Hypothalamus (tissue), 51 donors: ENCODE measurements at regions not wholly inside any gene's neighbourhood (a gene's known extent, or its start where the extent isn't known, plus 50 kb on each side); places are given as distances from the start of the nearest gene placed in this dataset.
"Not testable (repeated sequence)": the region's sequence is repeated elsewhere in the genome, so short reads cannot be mapped to it uniquely, and the experiment has no call there.

Source experiments
- DNase-seq, 51 donors: peaks; one replicate each; lab custom pipeline; 2025; lab: John Stamatoyannopoulos, UW

- DNase-seq: no peak
Measured at GRCh38 chrX:42832764-42833549, 55.0 kb upstream of the PPP1R2C start.

- DNase-seq: not testable (repeated sequence)
Measured at GRCh38 chrX:42833550-42833940, 55.6 kb upstream of the PPP1R2C start.

GRCh38 chrX:42837101-42837726, 59.3 kb upstream of the PPP1R2C start:
- DNase-seq: no peak

GRCh38 chrX:42837747-42838146, 59.8 kb upstream of the PPP1R2C start:
- no peak for DNase-seq

- DNase-seq: no peak
Measured at GRCh38 chrX:42839632-42840031, 61.7 kb upstream of the PPP1R2C start.

- no peak for DNase-seq
Measured at GRCh38 chrX:42846741-42847140, 68.8 kb upstream of the PPP1R2C start.

- DNase-seq: no peak
Measured at GRCh38 chrX:42855259-42855658, 77.3 kb upstream of the PPP1R2C start.

GRCh38 chrX:42857766-42858165, 79.8 kb upstream of the PPP1R2C start:
- no peak for DNase-seq

GRCh38 chrX:42869011-42869410, 91.0 kb upstream of the PPP1R2C start:
- no peak for DNase-seq

- no peak for DNase-seq
Measured at GRCh38 chrX:42869659-42870476, 91.9 kb upstream of the PPP1R2C start.

- DNase-seq: no peak
Measured at GRCh38 chrX:42886519-42886918, 108.6 kb upstream of the PPP1R2C start.

GRCh38 chrX:42900947-42901346, 123.0 kb upstream of the PPP1R2C start:
- DNase-seq: no peak

GRCh38 chrX:42902513-42902912, 124.5 kb upstream of the PPP1R2C start:
- DNase-seq: no peak

GRCh38 chrX:42920752-42921151, 142.8 kb upstream of the PPP1R2C start:
- DNase-seq: no peak

GRCh38 chrX:42930071-42930470, 152.1 kb upstream of the PPP1R2C start:
- DNase-seq: no peak

- DNase-seq: no peak
Measured at GRCh38 chrX:42930951-42931350, 153.0 kb upstream of the PPP1R2C start.

GRCh38 chrX:42933187-42933586, 155.2 kb upstream of the PPP1R2C start:
- DNase-seq: no peak

- DNase-seq: no peak
Measured at GRCh38 chrX:42934020-42934726, 156.2 kb upstream of the PPP1R2C start.

GRCh38 chrX:42941671-42942070, 163.7 kb upstream of the PPP1R2C start:
- DNase-seq: no peak

- no peak for DNase-seq
Measured at GRCh38 chrX:42943051-42943974, 165.3 kb upstream of the PPP1R2C start.
